ENCODE measurements at regions not wholly inside any gene's neighbourhood (a gene's known extent, or its start where the extent isn't known, plus 50 kb on each side); places are given as distances from the start of the nearest gene placed in this dataset.
"Not testable (repeated sequence)": the region's sequence is repeated elsewhere in the genome, so short reads cannot be mapped to it uniquely, and the experiment has no call there.

GRCh38 chr6:51303338-51303737, 484.7 kb downstream of the TFAP2B start:
- no peaks in the 10 kb centered on the region for H4K20me1 ChIP-seq (ENCODE audit: insufficient read depth, low read length)
- H3K4me1 ChIP-seq (ENCODE audit: low read length) = no peaks in the 10 kb centered on the region
- no peaks in the 10 kb centered on the region for H3K27me3 ChIP-seq (replicated peaks; ENCODE audit: insufficient read depth, low read length)
- TF ChIP-seq CTCF (IDR thresholded peaks at IDR 0.05; ENCODE audit: low read length) (no peak), EZH2 (optimal IDR thresholded peaks at IDR 0.05; ENCODE audit: low read depth, low read length) (no peak), EZH2phosphoT487 (IDR thresholded peaks at IDR 0.05; ENCODE audit: low read length) (no peak)
- H3K27ac ChIP-seq (ENCODE audit: low read length) = no peak overlapping the region
- H3K4me2 ChIP-seq (ENCODE audit: low read depth, low read length) = no peak overlapping the region
- no peak for DNase-seq
- H3K9me3 ChIP-seq (replicated peaks; ENCODE audit: insufficient read depth, low read length) = no peaks in the 10 kb centered on the region
- H3K9ac ChIP-seq (ENCODE audit: low read length) = no peak overlapping the region
- H3K4me3 ChIP-seq (ENCODE audit: low read length) = no peak overlapping the region
- no peaks in the 10 kb centered on the region for H3K79me2 ChIP-seq (ENCODE audit: low read length)
- H3K9me2 ChIP-seq (replicated peaks; ENCODE audit: insufficient read depth, low read length) = no peaks in the 10 kb centered on the region
- H3K36me3 ChIP-seq (replicated peaks; ENCODE audit: insufficient read depth, low read length) = no peaks in the 10 kb centered on the region
- no peaks in the 10 kb centered on the region for H3F3A ChIP-seq (ENCODE audit: insufficient read depth, low read length)
- no peak overlapping the region for H2AFZ ChIP-seq (ENCODE audit: low read length)

- H3F3A ChIP-seq (ENCODE audit: insufficient read depth, low read length) = no peaks in the 10 kb centered on the region
- no peak overlapping the region for H3K4me2 ChIP-seq (ENCODE audit: low read depth, low read length)
- H2AFZ ChIP-seq (ENCODE audit: low read length) = no peak overlapping the region
- H3K79me2 ChIP-seq (ENCODE audit: low read length) = no peaks in the 10 kb centered on the region
- H4K20me1 ChIP-seq (ENCODE audit: insufficient read depth, low read length) = no peaks in the 10 kb centered on the region
- DNase-seq = no peak
- H3K4me3 ChIP-seq (ENCODE audit: low read length) = no peak overlapping the region
- H3K4me1 ChIP-seq (ENCODE audit: low read length) = no peaks in the 10 kb centered on the region
- no peaks in the 10 kb centered on the region for H3K9me2 ChIP-seq (replicated peaks; ENCODE audit: insufficient read depth, low read length)
- no peaks in the 10 kb centered on the region for H3K9me3 ChIP-seq (replicated peaks; ENCODE audit: insufficient read depth, low read length)
- TF ChIP-seq EZH2 (optimal IDR thresholded peaks at IDR 0.05; ENCODE audit: low read depth, low read length) (no peak), EZH2phosphoT487 (IDR thresholded peaks at IDR 0.05; ENCODE audit: low read length) (no peak), CTCF (IDR thresholded peaks at IDR 0.05; ENCODE audit: low read length) (no peak)
- H3K36me3 ChIP-seq (replicated peaks; ENCODE audit: insufficient read depth, low read length) = no peaks in the 10 kb centered on the region
- H3K9ac ChIP-seq (ENCODE audit: low read length) = no peak overlapping the region
- no peak overlapping the region for H3K27ac ChIP-seq (ENCODE audit: low read length)
- H3K27me3 ChIP-seq (replicated peaks; ENCODE audit: insufficient read depth, low read length) = no peaks in the 10 kb centered on the region
Observed at GRCh38 chr6:51314965-51315364, 496.3 kb downstream of the TFAP2B start.

DNA sequence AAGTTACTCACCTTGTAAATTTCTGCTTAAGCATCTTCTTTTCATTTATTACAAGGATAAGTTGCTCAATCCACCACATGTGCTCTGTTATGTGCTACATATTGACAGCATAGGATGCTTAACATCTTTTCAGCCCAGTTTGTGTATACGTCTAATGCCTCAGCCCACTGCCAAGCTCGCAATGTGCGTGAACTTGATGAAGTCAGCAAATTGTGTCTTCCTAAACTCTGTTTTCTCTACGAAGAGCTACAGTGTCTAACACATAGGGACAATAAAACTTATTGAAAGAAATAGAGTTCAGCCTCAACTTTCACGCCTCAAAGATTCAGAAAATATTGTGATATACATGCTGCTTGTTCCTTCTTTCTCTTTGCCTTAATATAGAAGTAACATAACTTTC, 500.0 kb downstream of the TFAP2B start:
- no peaks in the 10 kb centered on the region for H3K9me3 ChIP-seq (replicated peaks; ENCODE audit: insufficient read depth, low read length)
- H3F3A ChIP-seq (ENCODE audit: insufficient read depth, low read length) = no peaks in the 10 kb centered on the region
- no peaks in the 10 kb centered on the region for H3K9me2 ChIP-seq (replicated peaks; ENCODE audit: insufficient read depth, low read length)
- no peaks in the 10 kb centered on the region for H4K20me1 ChIP-seq (ENCODE audit: insufficient read depth, low read length)
- H3K4me3 ChIP-seq (ENCODE audit: low read length) = no peak overlapping the region
- no peak overlapping the region for H3K4me2 ChIP-seq (ENCODE audit: low read depth, low read length)
- no peaks in the 10 kb centered on the region for H3K4me1 ChIP-seq (ENCODE audit: low read length)
- H3K36me3 ChIP-seq (replicated peaks; ENCODE audit: insufficient read depth, low read length) = no peaks in the 10 kb centered on the region
- TF ChIP-seq EZH2 (optimal IDR thresholded peaks at IDR 0.05; ENCODE audit: low read depth, low read length) (no peak), EZH2phosphoT487 (IDR thresholded peaks at IDR 0.05; ENCODE audit: low read length) (no peak), CTCF (IDR thresholded peaks at IDR 0.05; ENCODE audit: low read length) (no peak)
- H3K27me3 ChIP-seq (replicated peaks; ENCODE audit: insufficient read depth, low read length) = no peaks in the 10 kb centered on the region
- no peak overlapping the region for H3K27ac ChIP-seq (ENCODE audit: low read length)
- no peaks in the 10 kb centered on the region for H3K79me2 ChIP-seq (ENCODE audit: low read length)
- DNase-seq = no peak
- no peak overlapping the region for H2AFZ ChIP-seq (ENCODE audit: low read length)
- no peak overlapping the region for H3K9ac ChIP-seq (ENCODE audit: low read length)

- not testable (repeated sequence) for H2AFZ ChIP-seq (ENCODE audit: low read length); H3K36me3 ChIP-seq (replicated peaks; ENCODE audit: insufficient read depth, low read length); H3K4me3 ChIP-seq (ENCODE audit: low read length); H3K4me2 ChIP-seq (ENCODE audit: low read depth, low read length); H3F3A ChIP-seq (ENCODE audit: insufficient read depth, low read length); H3K9me2 ChIP-seq (replicated peaks; ENCODE audit: insufficient read depth, low read length); H3K4me1 ChIP-seq (ENCODE audit: low read length); H3K9me3 ChIP-seq (replicated peaks; ENCODE audit: insufficient read depth, low read length); H3K27ac ChIP-seq (ENCODE audit: low read length); DNase-seq; H3K79me2 ChIP-seq (ENCODE audit: low read length); H4K20me1 ChIP-seq (ENCODE audit: insufficient read depth, low read length); H3K27me3 ChIP-seq (replicated peaks; ENCODE audit: insufficient read depth, low read length); H3K9ac ChIP-seq (ENCODE audit: low read length)
Observed at GRCh38 chr6:51321477-51321876, 502.8 kb downstream of the TFAP2B start.
